Fibroblast of the aortic adventitia (primary cell): ENCODE measurements at regions not wholly inside any gene's neighbourhood (a gene's known extent, or its start where the extent isn't known, plus 50 kb on each side); places are given as distances from the start of the nearest gene placed in this dataset.
"Not testable (repeated sequence)": the region's sequence is repeated elsewhere in the genome, so short reads cannot be mapped to it uniquely, and the experiment has no call there.

Experiments
- DNase-seq: peaks from one replicate; pipeline ENCODE4 v3.0.0-alpha.2; 2010; ENCODE audit warnings: low read depth
- H3K4me3 ChIP-seq: 2 replicates; pipeline ENCODE4 v1.5.1; 2011; ENCODE audit warnings: low read depth, mild to moderate bottlenecking, control low read depth, low read length, moderate library complexity
- CTCF ChIP-seq: IDR thresholded peaks from 2 replicates; pipeline ENCODE4 v1.5.1; 2011; ENCODE audit warnings: mild to moderate bottlenecking, low read length, control low read depth, inconsistent platforms; ENCODE audit not compliant: insufficient read depth

GRCh38 chr5:98540056-98540455, 233.4 kb upstream of the RGMB start:
- peak; percentile 25 for DNase-seq

GRCh38 chr5:98541641-98542040, 231.8 kb upstream of the RGMB start:
- TF ChIP-seq CTCF = no peak
- DNase-seq = no peak
- no peak overlapping the region for H3K4me3 ChIP-seq

More at GRCh38 chr5:98540056-98540455, 233.4 kb upstream of the RGMB start:
- H3K4me3 ChIP-seq = no peak overlapping the region
- no peak for TF ChIP-seq CTCF

DNA sequence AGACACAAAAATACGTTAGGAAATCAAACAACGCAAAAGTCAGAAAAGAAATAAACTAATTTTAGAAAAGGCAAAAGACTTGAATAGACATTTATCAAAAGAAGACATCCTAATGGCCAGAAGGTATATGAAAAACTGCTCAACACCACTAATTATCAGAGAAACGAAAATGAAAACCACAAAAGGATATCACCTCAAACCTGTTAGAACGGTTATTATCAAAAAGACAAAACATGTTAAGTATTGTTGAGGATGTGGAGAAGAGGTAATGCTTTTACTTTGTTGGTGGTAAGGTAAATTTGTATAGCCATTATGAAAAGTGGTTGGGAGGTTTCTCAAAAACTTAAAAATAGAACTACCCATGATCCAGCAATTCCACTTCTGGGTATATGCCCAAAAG, 230.0 kb upstream of the RGMB start:
- TF ChIP-seq CTCF = no peak
- no peak for DNase-seq
- no peak overlapping the region for H3K4me3 ChIP-seq

- not testable (repeated sequence) for H3K4me3 ChIP-seq, DNase-seq
These were observed 226.5 kb upstream of the RGMB start for GRCh38 chr5:98546924-98547323.

DNA sequence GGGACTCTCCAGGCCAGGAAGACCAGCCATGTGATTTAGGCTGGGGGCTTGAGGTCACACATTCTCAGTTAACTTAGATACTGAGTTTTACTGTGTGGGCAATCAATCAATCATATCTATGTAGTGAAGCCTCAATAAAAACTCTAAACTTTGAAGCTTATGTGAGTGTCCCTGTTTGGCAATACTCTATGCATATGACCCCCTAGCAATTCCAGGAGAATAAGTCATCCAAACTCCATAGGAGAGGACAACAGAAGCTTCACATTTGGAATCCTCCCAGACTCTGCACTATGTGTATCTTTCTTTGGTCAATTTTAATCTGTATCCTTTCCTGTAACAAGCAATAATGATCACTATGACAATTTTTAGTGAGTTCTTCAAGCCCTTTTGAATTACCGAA, 216.8 kb upstream of the RGMB start:
- DNase-seq = no peak
- H3K4me3 ChIP-seq = no peak overlapping the region
- no peak for TF ChIP-seq CTCF

- TF ChIP-seq CTCF = no peak
- no peak overlapping the region for H3K4me3 ChIP-seq
- no peak for DNase-seq
These were observed 215.5 kb upstream of the RGMB start for GRCh38 chr5:98557916-98558315.

- no peak overlapping the region for H3K4me3 ChIP-seq
- no peak for DNase-seq
- no peak for TF ChIP-seq CTCF
These were observed 209.4 kb upstream of the RGMB start for GRCh38 chr5:98563885-98564653.
